IMR-90 (cell line): ENCODE measurements at regions not wholly inside any gene's neighbourhood (a gene's known extent, or its start where the extent isn't known, plus 50 kb on each side); places are given as distances from the start of the nearest gene placed in this dataset.

Source experiments
- ATAC-seq: fragments of 200-7000 bp; cut with Tn5 transposase; 2 replicates; pipeline ENCODE4 v1.9.1; 2020; ENCODE audit warnings: low read depth, mild to moderate bottlenecking, moderate library complexity
- BruUV-seq: library from RNA; stranded (reverse); fragments of 400-500 nt; replicated peaks from 2 replicates; lab custom pipeline; 2021; lab: Mats Ljungman, UMichigan
- CTCF ChIA-PET: fragments of 300-600 bp; formaldehyde crosslinking; extraction: SDS; loops from one replicate; lab custom pipeline; 2021; ENCODE audit warnings: antibody characterized with exemption; lab: Yijun Ruan, JAX
- POLR2A ChIA-PET: fragments of 300-600 bp; sonication (Branson Sonifier 250); formaldehyde crosslinking; loops from one replicate; lab custom pipeline; 2022; ENCODE audit warnings: antibody characterized with exemption; ENCODE audit not compliant: unreplicated experiment; lab: Charles Lee
- DNase-seq: peaks from one replicate; pipeline ENCODE4 v3.0.0; 2013
- H2AFZ ChIP-seq: replicated peaks from 2 replicates; pipeline ENCODE3; 2013; ENCODE audit warnings: low read length, mild to moderate bottlenecking; ENCODE audit not compliant: poor library complexity
- H2AK5ac ChIP-seq: 2 replicates; pipeline ENCODE4 v1.6.1; 2013; ENCODE audit warnings: low read depth, low read length, inconsistent platforms
- H2AK9ac ChIP-seq: replicated peaks from 2 replicates; pipeline ENCODE3; 2013; ENCODE audit warnings: mild to moderate bottlenecking, low read depth, low read length, moderate library complexity; ENCODE audit not compliant: poor library complexity
- H2BK120ac ChIP-seq: 2 replicates; pipeline ENCODE4 v1.6.1; 2013; ENCODE audit warnings: low read depth, low read length, inconsistent platforms
- H2BK15ac ChIP-seq: 3 replicates; pipeline ENCODE4 v1.6.1; 2013; ENCODE audit warnings: low read depth, low read length, inconsistent platforms
- H2BK20ac ChIP-seq: 2 replicates; pipeline ENCODE4 v1.6.1; 2013; ENCODE audit warnings: low read depth, mild to moderate bottlenecking, inconsistent platforms, low read length, moderate library complexity
- H2BK5ac ChIP-seq: 2 replicates; pipeline ENCODE4 v1.6.1; 2013; ENCODE audit warnings: mild to moderate bottlenecking, low read depth, low read length, inconsistent platforms; ENCODE audit not compliant: poor library complexity, severe bottlenecking
- H3K14ac ChIP-seq: replicated peaks from 2 replicates; pipeline ENCODE4 v1.6.1; 2013; ENCODE audit warnings: low read depth, low read length, inconsistent platforms
- H3K18ac ChIP-seq: 2 replicates; pipeline ENCODE4 v1.6.1; 2013; ENCODE audit warnings: low read depth, low read length, control low read depth
- H3K23ac ChIP-seq: 2 replicates; pipeline ENCODE4 v1.6.1; 2013; ENCODE audit warnings: low read depth, low read length, inconsistent platforms
- H3K27ac ChIP-seq: 2 replicates; pipeline ENCODE4 v1.5.1; 2013; ENCODE audit warnings: mild to moderate bottlenecking, control low read depth, low read length; ENCODE audit not compliant: insufficient read depth
- H3K27me3 ChIP-seq: 2 replicates; pipeline ENCODE4 v1.6.1; 2013; ENCODE audit warnings: low read length; ENCODE audit not compliant: control insufficient read depth, insufficient read depth
- H3K36me3 ChIP-seq: 2 replicates; pipeline ENCODE4 v1.6.1; 2013; ENCODE audit warnings: low read length, mixed read lengths; ENCODE audit not compliant: control insufficient read depth, insufficient read depth
- H3K4ac ChIP-seq: 2 replicates; pipeline ENCODE4 v1.6.1; 2013; ENCODE audit warnings: low read depth, low read length, inconsistent platforms
- H3K4me1 ChIP-seq: 2 replicates; pipeline ENCODE4 v1.6.1; 2013; ENCODE audit warnings: low read length, mixed read lengths; ENCODE audit not compliant: control insufficient read depth, insufficient read depth
- H3K4me2 ChIP-seq: 2 replicates; pipeline ENCODE4 v1.6.1; 2013; ENCODE audit warnings: low read depth, mild to moderate bottlenecking, control low read depth, low read length, moderate library complexity
- H3K4me3 ChIP-seq: 2 replicates; pipeline ENCODE4 v1.5.1; 2013; ENCODE audit warnings: low read depth, mild to moderate bottlenecking, control low read depth, low read length, moderate library complexity; ENCODE audit not compliant: insufficient read depth
- H3K56ac ChIP-seq: 2 replicates; pipeline ENCODE4 v1.6.1; 2013; ENCODE audit warnings: low read length, inconsistent platforms; ENCODE audit not compliant: insufficient read depth; ENCODE audit errors: extremely low read depth
- H3K79me1 ChIP-seq, 2 experiments: 2 replicates each; pipeline ENCODE4 v1.6.1; 2013; ENCODE audit warnings: low read length in 2 of 2, inconsistent platforms in 1 of 2, low read depth in 1 of 2
- H3K9ac ChIP-seq: 2 replicates; pipeline ENCODE4 v1.6.1; 2013; ENCODE audit warnings: low read depth, low read length, control low read depth
- H3K9me1 ChIP-seq: 2 replicates; pipeline ENCODE4 v1.6.1; 2013; ENCODE audit warnings: low read length, inconsistent platforms; ENCODE audit not compliant: insufficient read depth
- H3K9me3 ChIP-seq: 2 replicates; pipeline ENCODE4 v1.6.1; 2013; ENCODE audit warnings: low read length; ENCODE audit not compliant: control insufficient read depth, insufficient read depth
- H4K20me1 ChIP-seq: 2 replicates; pipeline ENCODE4 v1.6.1; 2013; ENCODE audit warnings: low read length, inconsistent platforms; ENCODE audit not compliant: insufficient read depth
- H4K5ac ChIP-seq: 2 replicates; pipeline ENCODE4 v1.6.1; 2013; ENCODE audit warnings: mild to moderate bottlenecking, low read depth, low read length, control low read depth
- H4K8ac ChIP-seq, 2 experiments: 2 replicates each; pipeline ENCODE4 v1.6.1; 2013; ENCODE audit warnings: low read depth in 2 of 2, low read length in 2 of 2, control low read depth in 1 of 2, inconsistent platforms in 1 of 2
- H4K91ac ChIP-seq: 2 replicates; pipeline ENCODE4 v1.6.1; 2013; ENCODE audit warnings: low read depth, low read length, inconsistent platforms; ENCODE audit not compliant: insufficient read depth
- MXI1 ChIP-seq: IDR thresholded peaks from 2 replicates; pipeline ENCODE4 v1.6.1; 2012; ENCODE audit warnings: low read depth, mild to moderate bottlenecking, low read length, moderate library complexity, borderline replicate concordance
- RCOR1 ChIP-seq: IDR thresholded peaks from 2 replicates; pipeline ENCODE4 v1.6.1; 2012; ENCODE audit warnings: mild to moderate bottlenecking, low read length, improper control_type of control experiment; ENCODE audit not compliant: insufficient replicate concordance
- WGBS, 2 experiments: methylation state at CpG; one replicate each; pipeline versions ENCODE4 v1.1.5 to v1.1.7; 2013; ENCODE audit warnings: missing lambda C conversion rate in 2 of 2; ENCODE audit not compliant: insufficient read length in 1 of 2; ENCODE audit errors: extremely low coverage in 2 of 2; 5-methylcytosine and 5-hydroxymethylcytosine counted together
- dilution Hi-C: fragments of 300-500 bp; cut with HindIII; formaldehyde crosslinking; loops from one replicate; pipeline ENCODE4 v1.14.3; 2018; ENCODE audit warnings: low sequenced_read_pairs; ENCODE audit not compliant: unreplicated experiment
- in situ Hi-C: fragments of 300-500 bp; cut with MboI; formaldehyde crosslinking; loops from 3 replicates; pipeline ENCODE4 v1.14.3; 2019; ENCODE audit warnings: low sequenced_read_pairs, inconsistent platforms, mixed read lengths
- intact Hi-C: fragments of 100-400 bp; cut with micrococcal nuclease; formaldehyde crosslinking; loops from 2 replicates; pipeline ENCODE4 v1.10.0; 2022

DNA sequence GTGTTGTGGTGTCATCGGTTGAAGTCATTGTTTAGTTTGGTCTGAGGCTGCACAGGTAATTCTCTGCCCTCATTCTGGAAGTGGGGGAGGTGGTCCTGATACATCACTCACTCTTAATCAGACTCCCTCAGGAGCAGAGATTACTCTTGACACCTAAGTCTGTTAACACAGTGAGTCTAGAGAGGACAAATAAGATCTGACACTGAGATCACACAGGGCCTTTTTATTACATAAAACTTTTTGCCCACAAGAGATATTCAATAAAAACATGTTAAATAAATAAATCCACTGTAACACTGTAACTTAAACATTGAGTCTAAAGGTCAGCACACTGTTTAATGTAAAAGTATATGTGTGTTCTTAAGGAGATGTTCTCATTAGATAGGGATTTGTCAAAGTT is 57.1 kb upstream of the MBNL1 start:
- H4K5ac ChIP-seq: no peak overlapping the region
- H2AFZ ChIP-seq: peak overlapping the region; percentile 58
- ChIA-PET CTCF (interaction anchor here (0.6 kb wide), 1 partner anchor 41 kb away, joined by 3 read pairs; no protein-coding TSS in a partner anchor), POLR2A (no interaction called here)
- H2BK20ac ChIP-seq: no peak overlapping the region
- no peak overlapping the region for H3K27ac ChIP-seq
- no peaks in the 10 kb centered on the region for H3K27me3 ChIP-seq
- H3K9ac ChIP-seq: no peak overlapping the region
- no peak overlapping the region for H2BK15ac ChIP-seq
- H4K20me1 ChIP-seq: no peaks in the 10 kb centered on the region
- peak; percentile 40 for ATAC-seq
- no peak overlapping the region for H3K4ac ChIP-seq
- no CpG with 5 or more reads among the region's 1 CpG for whole genome bisulfite sequencing, 2 experiments
- no peak overlapping the region for H3K4me3 ChIP-seq
- no peak overlapping the region for H2BK120ac ChIP-seq
- H3K23ac ChIP-seq: peak overlapping the region; percentile 29; the same call in 1 of the 2 replicates
- no TSS peak for BruUV-seq
- peaks cover 4% of the 10 kb centered on the region for H3K4me1 ChIP-seq
- DNase-seq: peak; percentile 25
- H3K9me1 ChIP-seq: peaks cover 3% of the 10 kb centered on the region; the same call in 1 of the 2 replicates
- no peaks in the 10 kb centered on the region for H3K79me1 ChIP-seq
- TF ChIP-seq MXI1 (no peak), RCOR1 (no peak)
- no peak overlapping the region for H3K18ac ChIP-seq
- H3K56ac ChIP-seq: no peak overlapping the region
- H2AK5ac ChIP-seq: peak overlapping the region; percentile 35; the same call in 1 of the 2 replicates
- H4K8ac ChIP-seq: no peak overlapping the region
- no peak overlapping the region for H3K4me2 ChIP-seq
- no peak overlapping the region for H4K91ac ChIP-seq
- no peak overlapping the region for H2AK9ac ChIP-seq
- H3K9me3 ChIP-seq: no peaks in the 10 kb centered on the region
- H3K14ac ChIP-seq: peak overlapping the region; percentile 24; the same call in 1 of the 2 replicates
- no peak overlapping the region for H2BK5ac ChIP-seq
- in situ Hi-C loops (no loop called here), intact Hi-C loops (loop anchor here (10.0 kb wide), 1 partner anchor 53 kb away; the partner anchor contains the start of gene MBNL1), dilution Hi-C loops (no loop called here)
- no peaks in the 10 kb centered on the region for H3K36me3 ChIP-seq
